GM23248 (cell line): ENCODE measurements at regions not wholly inside any gene's neighbourhood (a gene's known extent, or its start where the extent isn't known, plus 50 kb on each side); places are given as distances from the start of the nearest gene placed in this dataset.
"Not testable (repeated sequence)": the region's sequence is repeated elsewhere in the genome, so short reads cannot be mapped to it uniquely, and the experiment has no call there.

Experiments used
- DNase-seq: peaks from one replicate; pipeline ENCODE4 v3.0.0-alpha.2; 2015
- H2AFZ ChIP-seq: fragments of 200-600 bp; sonication (generic); 2 replicates; pipeline ENCODE4 v1.6.1; 2016; ENCODE audit warnings: antibody characterized with exemption
- H3F3A ChIP-seq: fragments of 200-600 bp; sonication (generic); 2 replicates; pipeline ENCODE4 v1.6.1; 2016; ENCODE audit warnings: mild to moderate bottlenecking, antibody characterized with exemption, mixed run types; ENCODE audit not compliant: insufficient read depth
- H3K27ac ChIP-seq: fragments of 200-600 bp; sonication (generic); 2 replicates; pipeline ENCODE4 v1.5.1; 2016; ENCODE audit warnings: mild to moderate bottlenecking
- H3K27me3 ChIP-seq: fragments of 200-600 bp; sonication (generic); replicated peaks from 2 replicates; pipeline ENCODE4 v1.6.1; 2016; ENCODE audit warnings: mild to moderate bottlenecking; ENCODE audit not compliant: insufficient read depth
- H3K36me3 ChIP-seq: fragments of 200-600 bp; sonication (generic); 2 replicates; pipeline ENCODE4 v1.6.1; 2016; ENCODE audit warnings: low read depth, mild to moderate bottlenecking
- H3K4me1 ChIP-seq: fragments of 200-600 bp; sonication (generic); 2 replicates; pipeline ENCODE4 v1.6.1; 2016; ENCODE audit warnings: mild to moderate bottlenecking; ENCODE audit not compliant: insufficient read depth
- H3K4me2 ChIP-seq: fragments of 200-600 bp; sonication (generic); one replicate; pipeline ENCODE4 v1.6.1; 2016; ENCODE audit warnings: mild to moderate bottlenecking; ENCODE audit not compliant: unreplicated experiment
- H3K4me3 ChIP-seq: fragments of 200-600 bp; sonication (generic); 2 replicates; pipeline ENCODE4 v1.5.1; 2016; ENCODE audit warnings: mild to moderate bottlenecking
- H3K79me2 ChIP-seq: fragments of 200-600 bp; sonication (generic); 2 replicates; pipeline ENCODE4 v1.6.1; 2016; ENCODE audit warnings: mild to moderate bottlenecking; ENCODE audit not compliant: insufficient read depth
- H3K9ac ChIP-seq: fragments of 200-600 bp; sonication (generic); 2 replicates; pipeline ENCODE4 v1.6.1; 2016; ENCODE audit warnings: mild to moderate bottlenecking
- H3K9me2 ChIP-seq: fragments of 200-600 bp; sonication (generic); 2 replicates; pipeline ENCODE4 v1.6.1; 2016; ENCODE audit warnings: mixed run types, mild to moderate bottlenecking, moderate library complexity; ENCODE audit not compliant: insufficient read depth
- H3K9me3 ChIP-seq: fragments of 200-600 bp; sonication (generic); one replicate; pipeline ENCODE4 v1.6.1; 2017; ENCODE audit warnings: low read depth
- H4K20me1 ChIP-seq: fragments of 200-600 bp; sonication (generic); 2 replicates; pipeline ENCODE4 v1.6.0; 2016; ENCODE audit not compliant: insufficient read depth
- EZH2 ChIP-seq: fragments of 200-600 bp; sonication (generic); IDR thresholded peaks from 2 replicates; pipeline ENCODE4 v1.6.1; 2018; ENCODE audit warnings: antibody characterized with exemption, mild to moderate bottlenecking; ENCODE audit not compliant: insufficient read depth, poor library complexity, severe bottlenecking
- EZH2phosphoT487 ChIP-seq: fragments of 200-600 bp; sonication (generic); IDR thresholded peaks from 2 replicates; pipeline ENCODE4 v1.6.1; 2018; ENCODE audit warnings: antibody characterized with exemption, moderate library complexity, mild to moderate bottlenecking, low read depth; ENCODE audit not compliant: insufficient read depth
- WGBS, 2 experiments: methylation state at CpG; one replicate each; pipeline ENCODE4 v1.1.6; 2015 to 2017; ENCODE audit warnings: low lambda C conversion rate in 2 of 2, low coverage in 1 of 2; ENCODE audit errors: missing lambda C conversion rate in 2 of 2; 5-methylcytosine and 5-hydroxymethylcytosine counted together
- in situ Hi-C: fragments of 300-500 bp; cut with MboI; formaldehyde crosslinking; loops from 2 replicates; pipeline ENCODE4 v1.15.0; 2020

- Histone ChIP-seq H3K9me2 (no peaks in the 10 kb centered on the region), H3K4me1 (no peaks in the 10 kb centered on the region), H3K79me2 (no peaks in the 10 kb centered on the region), H3F3A (no peaks in the 10 kb centered on the region), H3K9ac (no peak overlapping the region), H4K20me1 (no peaks in the 10 kb centered on the region), H3K4me3 (no peak overlapping the region), H3K9me3 (no peaks in the 10 kb centered on the region), H3K36me3 (no peaks in the 10 kb centered on the region), H3K27ac (no peak overlapping the region), H3K27me3 (no peaks in the 10 kb centered on the region), H2AFZ (no peak overlapping the region), H3K4me2 (no peak overlapping the region)
- no peak for DNase-seq
- TF ChIP-seq EZH2, result no peak
- no peak for TF ChIP-seq EZH2phosphoT487
- WGBS, 2 experiments, result 79% methylated on average over 7 of the region's 7 CpGs
- in situ Hi-C loops, result no loop called here
These were observed 265.4 kb upstream of the RAB4A start for GRCh38 chr1:229005556-229005955.

GRCh38 chr1:229006121-229006870 lies 264.6 kb upstream of the RAB4A start:
- no peaks in the 10 kb centered on the region for H3K4me1 ChIP-seq
- in situ Hi-C loops, result no loop called here
- no peaks in the 10 kb centered on the region for H3K9me3 ChIP-seq
- TF ChIP-seq EZH2phosphoT487, result no peak
- TF ChIP-seq EZH2, result no peak
- H2AFZ ChIP-seq, result no peak overlapping the region
- no peak overlapping the region for H3K4me3 ChIP-seq
- H4K20me1 ChIP-seq, result no peaks in the 10 kb centered on the region
- H3K36me3 ChIP-seq, result no peaks in the 10 kb centered on the region
- no peaks in the 10 kb centered on the region for H3K79me2 ChIP-seq
- no peaks in the 10 kb centered on the region for H3F3A ChIP-seq
- 68 to 72% methylated on average over 12 of the region's 12 CpGs for WGBS, 2 experiments
- no peak for DNase-seq
- no peak overlapping the region for H3K4me2 ChIP-seq
- no peaks in the 10 kb centered on the region for H3K27me3 ChIP-seq
- H3K9me2 ChIP-seq, result no peaks in the 10 kb centered on the region
- H3K27ac ChIP-seq, result no peak overlapping the region
- H3K9ac ChIP-seq, result no peak overlapping the region

- no peaks in the 10 kb centered on the region for H4K20me1 ChIP-seq
- H3K4me1 ChIP-seq, result no peaks in the 10 kb centered on the region
- TF ChIP-seq EZH2phosphoT487 (no peak), EZH2 (no peak)
- no peaks in the 10 kb centered on the region for H3K27me3 ChIP-seq
- no peak for DNase-seq
- no peak overlapping the region for H3K4me3 ChIP-seq
- 59 to 65% methylated on average over 7 of the region's 7 CpGs for WGBS, 2 experiments
- no peak overlapping the region for H3K27ac ChIP-seq
- H3F3A ChIP-seq, result no peaks in the 10 kb centered on the region
- H3K9me3 ChIP-seq, result no peaks in the 10 kb centered on the region
- H3K9ac ChIP-seq, result no peak overlapping the region
- H3K36me3 ChIP-seq, result no peaks in the 10 kb centered on the region
- no peaks in the 10 kb centered on the region for H3K9me2 ChIP-seq
- in situ Hi-C loops, result no loop called here
- H3K4me2 ChIP-seq, result no peak overlapping the region
- no peak overlapping the region for H2AFZ ChIP-seq
- H3K79me2 ChIP-seq, result no peaks in the 10 kb centered on the region
These were observed 263.7 kb upstream of the RAB4A start for GRCh38 chr1:229007167-229007566.

GRCh38 chr1:229007701-229008100 lies 263.2 kb upstream of the RAB4A start:
- in situ Hi-C loops, result no loop called here
- Histone ChIP-seq H3K9me2 (no peaks in the 10 kb centered on the region), H3K9ac (no peak overlapping the region), H2AFZ (no peak overlapping the region), H3K27ac (no peak overlapping the region), H3K4me2 (no peak overlapping the region), H3F3A (no peaks in the 10 kb centered on the region), H3K79me2 (no peaks in the 10 kb centered on the region), H3K4me1 (no peaks in the 10 kb centered on the region), H3K36me3 (no peaks in the 10 kb centered on the region), H3K27me3 (no peaks in the 10 kb centered on the region), H3K9me3 (no peaks in the 10 kb centered on the region), H4K20me1 (no peaks in the 10 kb centered on the region), H3K4me3 (no peak overlapping the region)
- WGBS, 2 experiments, result 81 to 82% methylated on average over 9 of the region's 9 CpGs
- no peak for DNase-seq
- TF ChIP-seq EZH2, result no peak
- TF ChIP-seq EZH2phosphoT487, result no peak

- H3K36me3 ChIP-seq, H3K79me2 ChIP-seq, H3K4me2 ChIP-seq, H3F3A ChIP-seq, H3K27me3 ChIP-seq, in situ Hi-C loops, DNase-seq, H4K20me1 ChIP-seq, H3K9me2 ChIP-seq, H3K4me3 ChIP-seq, H3K4me1 ChIP-seq, H2AFZ ChIP-seq, H3K9ac ChIP-seq, H3K27ac ChIP-seq, H3K9me3 ChIP-seq: not testable (repeated sequence)
- WGBS, 2 experiments, result 68 to 71% methylated on average over 5 of the region's 5 CpGs
These were observed 262.6 kb upstream of the RAB4A start for GRCh38 chr1:229008347-229008746.
